Fibroblast of lung (primary cell): ENCODE measurements at regions not wholly inside any gene's neighbourhood (a gene's known extent, or its start where the extent isn't known, plus 50 kb on each side); places are given as distances from the start of the nearest gene placed in this dataset.

Experiments
- DNase-seq, 2 donors: peaks; one replicate each; pipeline versions ENCODE4 v3.0.0 to v3.0.0-alpha.2; 2010; ENCODE audit warnings: low read depth in 2 of 2
- H2AFZ ChIP-seq: 2 replicates; pipeline ENCODE4 v1.5.1; 2012; ENCODE audit warnings: low read length, control low read depth, inconsistent platforms
- H3K27ac ChIP-seq: 2 replicates; pipeline ENCODE4 v1.5.1; 2011; ENCODE audit warnings: low read length, control low read depth; ENCODE audit not compliant: insufficient read depth
- H3K27me3 ChIP-seq: 2 replicates; pipeline ENCODE4 v1.5.1; 2011; ENCODE audit warnings: mild to moderate bottlenecking, low read length; ENCODE audit not compliant: control insufficient read depth, insufficient read depth
- H3K36me3 ChIP-seq: 2 replicates; pipeline ENCODE4 v1.5.1; 2011; ENCODE audit warnings: low read length; ENCODE audit not compliant: control insufficient read depth, insufficient read depth
- H3K4me1 ChIP-seq: 2 replicates; pipeline ENCODE4 v1.5.1; 2011; ENCODE audit warnings: low read length; ENCODE audit not compliant: control insufficient read depth, insufficient read depth; ENCODE audit errors: extremely low read depth
- H3K4me2 ChIP-seq: 2 replicates; pipeline ENCODE4 v1.5.1; 2011; ENCODE audit warnings: low read length, control low read depth; ENCODE audit not compliant: insufficient read depth; ENCODE audit errors: extremely low read depth
- H3K4me3 ChIP-seq, 4 experiments: fragments of 200-600 bp in 1 of 4; sonication (generic) in 1 of 4; replicated peaks in 1 of 4; 2 replicates each; pipeline ENCODE4 v1.5.1; 2011 to 2016; ENCODE audit warnings: low read length in 4 of 4, low read depth in 3 of 4, mild to moderate bottlenecking in 3 of 4, control low read depth in 2 of 4, inconsistent platforms in 1 of 4, mixed read lengths in 1 of 4; ENCODE audit not compliant: insufficient read depth in 1 of 4; ENCODE audit errors: control extremely low read depth in 1 of 4
- H3K79me2 ChIP-seq: 2 replicates; pipeline ENCODE4 v1.5.1; 2012; ENCODE audit warnings: mild to moderate bottlenecking, low read length, inconsistent platforms; ENCODE audit not compliant: control insufficient read depth, insufficient read depth
- H3K9ac ChIP-seq: 2 replicates; pipeline ENCODE4 v1.5.1; 2011; ENCODE audit warnings: mild to moderate bottlenecking, low read length, control low read depth; ENCODE audit not compliant: insufficient read depth
- H3K9me3 ChIP-seq: 2 replicates; pipeline ENCODE4 v1.5.1; 2012; ENCODE audit warnings: low read depth, low read length; ENCODE audit not compliant: control insufficient read depth, insufficient read depth
- H4K20me1 ChIP-seq: 2 replicates; pipeline ENCODE4 v1.5.1; 2011; ENCODE audit warnings: low read length; ENCODE audit not compliant: control insufficient read depth, insufficient read depth; ENCODE audit errors: extremely low read depth
- CTCF ChIP-seq, 2 donors: IDR thresholded peaks in 1 of 2; conservative IDR thresholded peaks in 1 of 2; 1 replicate in 1 of 2; 2 replicates in 1 of 2; pipeline ENCODE4 v1.5.1; 2011 to 2012; ENCODE audit warnings: low read length in 2 of 2, control low read depth in 1 of 2, inconsistent platforms in 1 of 2, low read depth in 1 of 2, mild to moderate bottlenecking in 1 of 2
- EZH2 ChIP-seq: IDR thresholded peaks from 2 replicates; pipeline ENCODE4 v1.5.1; 2012; ENCODE audit warnings: low read length, control low read depth, mild to moderate bottlenecking; ENCODE audit errors: missing control alignments

GRCh38 chr6:117075218-117075617 lies 190.1 kb upstream of the VGLL2 start:
- Histone ChIP-seq H3K27ac (no peak overlapping the region), H3K9ac (no peak overlapping the region), H3K4me2 (no peak overlapping the region), H3K79me2 (no peaks in the 10 kb centered on the region), H3K27me3 (no peaks in the 10 kb centered on the region), H4K20me1 (no peaks in the 10 kb centered on the region), H3K4me3 (no peak overlapping the region), H3K36me3 (no peaks in the 10 kb centered on the region), H3K4me1 (no peaks in the 10 kb centered on the region), H3K9me3 (no peaks in the 10 kb centered on the region), H2AFZ (no peak overlapping the region)
- DNase-seq, result no peak
- TF ChIP-seq EZH2 (no peak), CTCF (conservative IDR thresholded peaks at IDR 0.05 in 1 of 2, IDR thresholded peaks at IDR 0.05 in 1 of 2; ENCODE audit: low read depth in 1 of 2, low read length in 2 of 2) (no peak)

DNA sequence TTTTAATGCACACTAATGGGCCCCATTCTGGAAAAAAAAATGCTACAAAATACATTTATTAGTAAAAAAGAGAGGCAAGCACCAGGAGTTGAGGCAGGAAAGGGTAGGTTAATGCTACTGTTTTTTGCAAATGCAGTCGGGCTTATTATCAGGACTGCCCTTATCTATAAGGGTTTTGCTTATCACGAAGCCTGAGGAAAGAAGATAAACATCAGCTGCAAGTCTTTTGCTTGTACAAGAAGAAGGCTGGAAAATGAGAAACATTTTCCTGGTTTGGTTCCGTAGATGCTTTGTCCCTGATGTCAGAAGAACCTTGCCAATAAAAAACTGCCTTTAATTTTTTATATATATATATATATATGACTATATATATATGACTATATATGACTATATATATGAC lies 189.3 kb upstream of the VGLL2 start:
- no peak for DNase-seq
- H3K27ac ChIP-seq, result no peak overlapping the region
- no peaks in the 10 kb centered on the region for H3K9me3 ChIP-seq
- H3K9ac ChIP-seq, result no peak overlapping the region
- TF ChIP-seq CTCF (conservative IDR thresholded peaks at IDR 0.05 in 1 of 2, IDR thresholded peaks at IDR 0.05 in 1 of 2; ENCODE audit: low read depth in 1 of 2, low read length in 2 of 2), result no peak
- TF ChIP-seq EZH2, result no peak
- no peaks in the 10 kb centered on the region for H3K79me2 ChIP-seq
- H3K36me3 ChIP-seq, result no peaks in the 10 kb centered on the region
- no peak overlapping the region for H2AFZ ChIP-seq
- no peak overlapping the region for H3K4me2 ChIP-seq
- no peaks in the 10 kb centered on the region for H3K27me3 ChIP-seq
- H3K4me1 ChIP-seq, result no peaks in the 10 kb centered on the region
- H4K20me1 ChIP-seq, result no peaks in the 10 kb centered on the region
- no peak overlapping the region for H3K4me3 ChIP-seq

- TF ChIP-seq CTCF (conservative IDR thresholded peaks at IDR 0.05 in 1 of 2, IDR thresholded peaks at IDR 0.05 in 1 of 2; ENCODE audit: low read depth in 1 of 2, low read length in 2 of 2) (no peak), EZH2 (no peak)
- Histone ChIP-seq H4K20me1 (no peaks in the 10 kb centered on the region), H3K4me2 (no peak overlapping the region), H3K27me3 (no peaks in the 10 kb centered on the region), H3K36me3 (no peaks in the 10 kb centered on the region), H3K4me3 (no peak overlapping the region), H3K27ac (no peak overlapping the region), H2AFZ (no peak overlapping the region), H3K4me1 (no peaks in the 10 kb centered on the region), H3K9me3 (no peaks in the 10 kb centered on the region), H3K9ac (no peak overlapping the region), H3K79me2 (no peaks in the 10 kb centered on the region)
- no peak for DNase-seq
Measured at GRCh38 chr6:117077300-117077699, 188.1 kb upstream of the VGLL2 start.
